Effector memory CD4-positive, alpha-beta T cell (primary cell): ENCODE measurements at regions not wholly inside any gene's neighbourhood (a gene's known extent, or its start where the extent isn't known, plus 50 kb on each side); places are given as distances from the start of the nearest gene placed in this dataset.
"Not testable (repeated sequence)": the region's sequence is repeated elsewhere in the genome, so short reads cannot be mapped to it uniquely, and the experiment has no call there.

ENCODE experiments used
- DNase-seq, 3 donors: peaks; one replicate each; pipeline ENCODE4 v3.0.0-alpha.2; 2020
- H3K27ac ChIP-seq: 2 replicates; pipeline ENCODE4 v1.7.0; 2013; ENCODE audit warnings: mild to moderate bottlenecking, low read length, moderate library complexity; ENCODE audit not compliant: insufficient read depth, poor library complexity, severe bottlenecking
- H3K27me3 ChIP-seq: replicated peaks from 2 replicates; pipeline ENCODE4 v1.7.0; 2013; ENCODE audit warnings: mild to moderate bottlenecking, low read length; ENCODE audit not compliant: insufficient read depth, control insufficient read depth, poor library complexity, severe bottlenecking
- H3K36me3 ChIP-seq: 2 replicates; pipeline ENCODE4 v1.7.0; 2013; ENCODE audit warnings: mild to moderate bottlenecking, low read length, moderate library complexity; ENCODE audit not compliant: control insufficient read depth, insufficient read depth
- H3K4me1 ChIP-seq: 2 replicates; pipeline ENCODE4 v1.7.0; 2013; ENCODE audit warnings: low read length, mild to moderate bottlenecking; ENCODE audit not compliant: control insufficient read depth, insufficient read depth, poor library complexity, severe bottlenecking
- H3K4me3 ChIP-seq: 2 replicates; pipeline ENCODE4 v1.7.0; 2013; ENCODE audit warnings: low read length, low read depth, mild to moderate bottlenecking; ENCODE audit not compliant: insufficient read depth, poor library complexity, severe bottlenecking
- H3K9me3 ChIP-seq: 2 replicates; pipeline ENCODE4 v1.7.0; 2013; ENCODE audit warnings: mild to moderate bottlenecking, low read length, moderate library complexity; ENCODE audit not compliant: control insufficient read depth

DNA sequence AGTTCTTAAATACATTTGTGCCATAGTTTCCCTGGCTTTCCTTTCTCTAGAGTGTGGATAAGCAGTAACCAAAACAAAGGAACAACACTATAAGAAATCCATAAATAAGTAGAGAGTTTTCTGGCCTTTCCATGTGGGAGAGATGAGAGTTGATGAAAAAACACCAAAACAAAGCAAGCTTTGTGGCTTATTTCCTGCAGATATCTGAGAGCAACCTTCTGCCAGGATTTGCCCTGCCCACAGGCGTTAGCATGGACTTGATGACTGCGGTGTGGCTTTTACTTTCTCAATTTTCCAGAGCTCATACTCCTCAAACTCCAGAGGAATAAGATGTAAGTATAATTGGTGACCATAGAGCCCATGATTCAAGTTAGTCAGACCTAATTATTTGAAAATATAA is 194.9 kb downstream of the RAP2B start:
- DNase-seq, result no peak
- no peaks in the 10 kb centered on the region for H3K36me3 ChIP-seq
- no peaks in the 10 kb centered on the region for H3K27me3 ChIP-seq
- H3K4me3 ChIP-seq, result no peak overlapping the region
- no peaks in the 10 kb centered on the region for H3K4me1 ChIP-seq
- no peaks in the 10 kb centered on the region for H3K9me3 ChIP-seq
- H3K27ac ChIP-seq, result no peak overlapping the region

DNA sequence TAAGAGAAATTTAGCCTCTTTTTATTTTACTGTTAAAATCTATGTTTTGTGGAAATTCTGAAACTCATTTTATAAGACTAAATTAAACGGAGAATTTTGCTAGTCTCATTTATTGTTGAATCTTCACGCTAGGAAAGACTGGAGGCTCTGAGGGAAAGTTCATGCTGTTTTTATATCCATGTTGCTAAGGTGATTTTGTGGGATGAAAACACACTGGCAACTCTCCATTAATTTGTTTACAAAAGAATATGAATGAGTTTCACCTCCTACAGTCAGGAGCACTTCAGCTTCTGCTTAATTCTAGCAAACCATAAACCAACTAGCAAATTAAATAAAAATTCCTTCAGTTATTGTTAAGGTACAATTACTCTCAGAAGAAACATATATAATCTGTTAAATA is 195.4 kb downstream of the RAP2B start:
- Histone ChIP-seq H3K4me3 (no peak overlapping the region), H3K36me3 (no peaks in the 10 kb centered on the region), H3K27ac (no peak overlapping the region), H3K27me3 (no peaks in the 10 kb centered on the region), H3K9me3 (no peaks in the 10 kb centered on the region), H3K4me1 (no peaks in the 10 kb centered on the region)
- no peak for DNase-seq

DNA sequence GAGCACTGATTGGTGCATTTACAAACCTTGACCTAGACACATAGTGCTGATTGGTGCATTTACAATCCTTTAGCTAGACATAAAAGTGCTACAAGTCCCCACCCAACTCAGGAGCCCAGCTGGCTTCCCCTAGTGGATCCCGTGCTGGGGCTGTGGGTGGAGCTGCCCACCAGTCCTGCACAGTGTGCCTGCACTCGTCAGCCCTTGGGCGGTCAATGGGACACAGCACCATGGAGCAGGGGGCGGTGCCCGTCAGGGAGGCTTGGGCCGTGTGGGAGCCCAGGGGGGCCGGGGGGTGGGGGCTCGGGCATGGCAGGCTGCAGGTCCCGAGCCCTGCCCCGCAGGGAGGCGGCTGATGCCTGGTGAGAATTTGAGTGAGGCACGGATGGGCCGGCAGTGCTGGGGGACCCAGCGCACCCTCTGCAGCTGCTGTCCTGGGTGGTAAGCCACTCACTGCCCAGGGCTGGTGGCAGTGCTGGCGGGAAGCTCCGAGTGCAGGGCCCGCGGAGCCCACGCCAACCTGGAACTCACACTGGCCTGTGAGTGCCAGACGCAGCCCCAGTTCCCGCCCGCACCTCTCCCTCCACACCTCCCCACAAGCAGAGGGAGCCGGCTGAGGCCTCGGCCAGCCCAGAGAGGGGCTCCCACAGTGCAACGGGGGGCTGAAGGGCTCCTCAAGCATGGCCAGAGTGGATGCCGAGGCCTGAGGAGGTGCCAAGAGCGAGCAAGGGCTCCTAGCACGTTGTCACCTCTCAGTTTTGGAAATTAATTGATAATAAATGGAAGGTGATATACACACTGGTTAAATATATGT is 207.7 kb downstream of the RAP2B start:
- H3K4me1 ChIP-seq, result no peaks in the 10 kb centered on the region
- H3K36me3 ChIP-seq, result no peaks in the 10 kb centered on the region
- no peaks in the 10 kb centered on the region for H3K9me3 ChIP-seq
- no peak overlapping the region for H3K4me3 ChIP-seq
- H3K27ac ChIP-seq, result no peak overlapping the region
- no peak for DNase-seq
- H3K27me3 ChIP-seq, result no peaks in the 10 kb centered on the region

DNA sequence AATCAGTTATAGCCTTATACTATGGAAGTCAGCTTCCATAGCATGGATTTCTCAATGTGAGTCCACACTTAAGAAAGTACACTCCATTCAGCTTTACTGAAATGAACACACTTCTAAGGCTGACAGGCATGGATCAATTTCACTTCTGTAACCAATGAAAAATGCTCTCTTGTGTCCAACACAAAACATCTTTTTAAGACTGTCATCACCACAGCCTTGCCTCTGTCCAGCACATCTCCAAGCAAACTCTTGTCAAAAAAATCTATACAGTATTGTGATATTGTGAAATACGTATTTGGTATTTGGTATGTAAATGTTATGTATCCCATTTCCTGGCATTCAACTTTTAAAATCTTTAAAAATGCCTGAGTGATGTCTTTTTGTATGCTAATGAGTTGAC is 208.7 kb downstream of the RAP2B start:
- Histone ChIP-seq H3K27me3 (no peaks in the 10 kb centered on the region), H3K27ac (no peak overlapping the region), H3K4me3 (no peak overlapping the region), H3K4me1 (no peaks in the 10 kb centered on the region), H3K9me3 (no peaks in the 10 kb centered on the region), H3K36me3 (no peaks in the 10 kb centered on the region)
- no peak for DNase-seq

DNA sequence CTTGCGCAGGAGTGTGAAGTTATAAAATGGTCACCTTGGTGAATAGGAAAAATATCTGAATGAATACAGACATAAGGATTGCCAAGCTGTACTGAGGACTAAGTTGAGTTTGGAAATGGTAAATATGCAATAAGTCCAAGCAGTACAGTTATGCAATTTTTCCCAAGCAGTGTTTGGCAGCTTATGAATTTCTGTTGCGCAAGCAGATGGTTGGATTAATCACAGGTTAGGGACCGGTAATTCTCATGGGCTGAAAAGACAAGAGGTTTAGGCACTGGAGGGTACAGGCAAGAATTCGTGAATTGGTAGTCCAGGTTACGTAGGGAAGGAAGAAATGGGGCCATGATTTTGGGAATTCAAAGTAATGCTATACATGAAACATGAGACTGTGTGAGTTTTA is 210.3 kb downstream of the RAP2B start:
- Histone ChIP-seq H3K4me3 (no peak overlapping the region), H3K27me3 (no peaks in the 10 kb centered on the region), H3K9me3 (no peaks in the 10 kb centered on the region), H3K4me1 (no peaks in the 10 kb centered on the region), H3K36me3 (no peaks in the 10 kb centered on the region), H3K27ac (no peak overlapping the region)
- DNase-seq, result no peak

DNA sequence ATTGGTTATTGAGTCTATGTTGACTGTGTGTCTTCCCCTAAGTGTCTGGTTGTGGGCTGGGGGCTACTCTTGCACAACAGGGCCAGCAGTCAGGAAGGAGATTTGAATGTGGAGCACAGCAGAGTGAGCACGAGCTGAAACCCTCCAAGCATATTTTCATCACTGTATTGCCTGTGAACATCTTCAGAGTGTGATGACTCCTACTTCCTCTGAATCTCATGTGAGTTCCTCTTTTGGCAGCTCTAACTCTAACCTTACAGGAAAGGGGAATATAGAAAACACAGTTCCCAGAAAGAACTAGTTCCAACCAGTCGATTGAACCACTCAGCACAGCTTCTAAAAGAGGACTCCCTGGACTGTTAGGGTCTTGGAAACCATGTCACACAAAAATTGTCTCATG is 211.6 kb downstream of the RAP2B start:
- Histone ChIP-seq H3K4me3 (no peak overlapping the region), H3K36me3 (no peaks in the 10 kb centered on the region), H3K27me3 (no peaks in the 10 kb centered on the region), H3K27ac (no peak overlapping the region), H3K9me3 (no peaks in the 10 kb centered on the region), H3K4me1 (no peaks in the 10 kb centered on the region)
- no peak for DNase-seq

DNA sequence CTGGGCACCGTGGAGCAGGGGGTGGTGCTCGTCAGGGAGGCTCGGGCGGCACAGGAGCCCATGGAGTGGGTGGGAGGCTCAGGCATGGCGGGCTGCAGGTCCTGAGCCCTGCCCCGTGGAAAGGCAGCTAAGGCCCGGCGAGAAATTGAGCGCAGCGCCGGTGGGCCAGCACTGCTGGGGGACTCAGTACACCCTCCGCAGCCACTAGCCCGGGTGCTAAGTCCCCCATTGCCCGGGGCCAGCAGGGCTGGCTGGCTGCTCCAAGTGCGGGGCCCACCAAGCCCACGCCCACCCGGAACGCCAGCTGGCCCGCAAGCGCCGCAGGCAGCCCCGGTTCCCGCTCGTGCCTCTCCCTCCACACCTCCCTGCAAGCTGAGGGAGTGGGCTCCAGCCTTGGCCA is 216.3 kb downstream of the RAP2B start:
- not testable (repeated sequence) for H3K27ac ChIP-seq, H3K4me1 ChIP-seq, H3K36me3 ChIP-seq, H3K27me3 ChIP-seq, H3K9me3 ChIP-seq, DNase-seq, H3K4me3 ChIP-seq

DNA sequence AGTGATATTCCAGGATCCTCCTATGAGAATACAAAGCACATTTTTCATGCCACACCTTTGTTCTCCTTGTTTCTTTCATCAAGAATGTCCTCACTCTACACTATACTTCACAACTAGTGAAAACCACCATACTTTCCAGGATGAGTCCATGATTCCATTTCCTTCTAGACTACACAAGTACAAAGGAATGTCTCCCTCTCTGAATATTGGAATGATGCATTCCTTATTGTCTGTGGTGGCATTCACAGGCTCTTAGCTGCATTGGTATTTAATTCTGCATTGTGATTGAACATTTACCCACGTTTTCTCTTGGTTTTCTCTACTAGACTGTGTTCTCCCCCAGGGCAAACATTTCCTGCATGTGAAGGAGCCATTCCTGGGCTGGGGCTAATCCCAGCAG is 217.5 kb downstream of the RAP2B start:
- Histone ChIP-seq H3K36me3 (no peaks in the 10 kb centered on the region), H3K4me1 (no peaks in the 10 kb centered on the region), H3K27ac (no peak overlapping the region), H3K4me3 (no peak overlapping the region), H3K27me3 (no peaks in the 10 kb centered on the region), H3K9me3 (no peaks in the 10 kb centered on the region)
- no peak for DNase-seq

DNA sequence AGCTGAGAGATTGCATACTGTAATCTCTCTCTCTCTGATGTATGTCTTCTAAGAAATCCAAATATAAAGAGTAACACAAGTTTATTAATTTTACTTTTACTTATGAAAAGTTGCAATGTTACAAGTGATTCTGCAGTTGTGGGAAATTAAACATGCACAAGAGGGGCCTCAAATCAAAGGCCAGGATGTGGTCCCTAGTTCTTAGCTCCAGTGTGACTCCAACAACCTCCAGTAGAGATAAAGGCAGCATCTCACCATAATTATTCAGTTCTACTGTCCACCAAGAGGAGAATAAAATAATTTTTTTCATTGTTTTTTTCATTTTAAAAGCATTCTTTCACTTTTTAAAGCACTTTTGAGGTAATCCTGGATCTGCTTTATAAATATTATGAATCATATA is 223.3 kb downstream of the RAP2B start:
- H3K36me3 ChIP-seq, result no peaks in the 10 kb centered on the region
- H3K4me1 ChIP-seq, result no peaks in the 10 kb centered on the region
- DNase-seq, result no peak
- H3K4me3 ChIP-seq, result no peak overlapping the region
- no peak overlapping the region for H3K27ac ChIP-seq
- no peaks in the 10 kb centered on the region for H3K27me3 ChIP-seq
- H3K9me3 ChIP-seq, result no peaks in the 10 kb centered on the region

DNA sequence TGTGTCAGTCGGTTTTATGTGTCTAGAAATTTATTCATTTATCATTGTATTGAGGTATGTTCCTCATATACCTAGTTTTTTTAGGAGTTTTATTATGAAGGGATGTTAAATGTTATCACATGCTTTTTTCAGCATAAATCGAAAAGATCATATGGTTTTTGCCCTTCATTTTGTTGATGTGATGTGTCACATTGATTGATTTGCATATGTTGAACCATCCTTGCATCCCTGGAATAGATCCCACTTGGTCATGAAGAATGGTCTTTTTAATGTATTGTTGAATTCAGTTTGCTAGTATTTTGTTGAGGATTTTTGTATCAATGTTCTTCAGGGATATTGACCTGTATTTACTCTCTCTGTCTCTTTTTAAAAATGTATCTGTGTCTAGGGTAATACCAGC is 230.3 kb downstream of the RAP2B start:
- DNase-seq, result no peak
- Histone ChIP-seq H3K4me1 (no peaks in the 10 kb centered on the region), H3K4me3 (no peak overlapping the region), H3K27ac (no peak overlapping the region), H3K36me3 (no peaks in the 10 kb centered on the region), H3K9me3 (no peaks in the 10 kb centered on the region), H3K27me3 (no peaks in the 10 kb centered on the region)
